Right cardiac atrium (tissue), 5 donors: ENCODE measurements at regions not wholly inside any gene's neighbourhood (a gene's known extent, or its start where the extent isn't known, plus 50 kb on each side); places are given as distances from the start of the nearest gene placed in this dataset.

ENCODE experiments used
- ATAC-seq, 2 donors: fragments of 200-7000 bp; cut with Tn5 transposase; one replicate each; pipeline versions ENCODE4 v1.8.0 to v1.9.1; 2020; ENCODE audit warnings: moderate library complexity in 2 of 2, mild to moderate bottlenecking in 1 of 2
- DNase-seq, 3 donors: peaks; one replicate each; pipeline ENCODE4 v3.0.0-alpha.2; 2020
- H3K27ac ChIP-seq: one replicate; pipeline ENCODE4 v1.5.1; 2013; ENCODE audit warnings: mild to moderate bottlenecking, low read length, control low read depth, moderate library complexity
- H3K27me3 ChIP-seq: one replicate; pipeline ENCODE4 v1.6.1; 2013; ENCODE audit not compliant: control insufficient read depth, insufficient read depth
- H3K4me1 ChIP-seq: one replicate; pipeline ENCODE4 v1.6.1; 2013; ENCODE audit warnings: low read length; ENCODE audit not compliant: control insufficient read depth, insufficient read depth
- H3K4me3 ChIP-seq: one replicate; pipeline ENCODE4 v1.5.1; 2013; ENCODE audit warnings: low read length, control low read depth
- H3K9me3 ChIP-seq: one replicate; pipeline ENCODE4 v1.6.1; 2013; ENCODE audit warnings: low read length; ENCODE audit not compliant: control insufficient read depth
- WGBS: extraction: QIAGEN DNeasy Blood & Tissue Kit; methylation state at CpG from one replicate; pipeline ENCODE4 v1.1.7; 2013; 5-methylcytosine and 5-hydroxymethylcytosine counted together
- intact Hi-C, 4 donors: fragments of 100-400 bp; cut with DNase I; formaldehyde crosslinking; loops; one replicate each; pipeline versions ENCODE4 v1.11.0 to v1.14.0; 2022 to 2023
- donor health status: healthy with polysubstance abuse.
- donor health status: DM: no; HTN: yes; CAD: no.
- donor health status: DM: no; HTN: no; CAD: no.
- donor health status: DM: no; HTN: yes; CAD: no; lungs with severe emphysema.
- donor health status: DM: yes; HTN: yes; CAD: no.

DNA sequence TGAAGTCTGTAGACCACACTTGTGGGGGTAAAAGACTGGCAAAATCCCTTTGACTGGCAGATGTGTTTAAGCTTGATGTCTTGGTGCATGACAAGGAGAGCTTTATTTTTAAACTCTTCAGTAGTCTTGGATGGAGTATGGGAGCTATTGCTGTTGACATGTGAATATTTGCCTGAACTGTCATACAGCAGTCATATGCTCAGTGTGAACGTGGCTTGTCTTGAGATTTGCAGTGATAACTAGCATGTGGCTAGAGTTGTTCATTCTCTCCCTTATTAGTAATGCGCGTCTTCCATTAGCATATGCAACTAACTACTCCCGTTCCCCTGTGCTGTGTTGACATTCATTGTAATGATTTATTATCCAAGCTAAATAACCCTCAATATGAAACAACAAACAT lies 523.6 kb upstream of the WWC1 start:
- DNase-seq: no peak
- Histone ChIP-seq H3K4me1 (no peaks in the 10 kb centered on the region), H3K4me3 (no peak overlapping the region), H3K27ac (no peak overlapping the region), H3K27me3 (no peaks in the 10 kb centered on the region), H3K9me3 (no peaks in the 10 kb centered on the region)
- 66% methylated on average over 4 of the region's 4 CpGs for WGBS
- intact Hi-C loops: no loop called here
- ATAC-seq: no peak

GRCh38 chr5:167769846-167770413 lies 521.5 kb upstream of the WWC1 start:
- 89% methylated on average over 2 of the region's 2 CpGs for WGBS
- DNase-seq (no peak), ATAC-seq (no peak)
- Histone ChIP-seq H3K4me3 (no peak overlapping the region), H3K9me3 (no peaks in the 10 kb centered on the region), H3K27me3 (no peaks in the 10 kb centered on the region), H3K27ac (no peak overlapping the region), H3K4me1 (no peaks in the 10 kb centered on the region)
- intact Hi-C loops: no loop called here

DNA sequence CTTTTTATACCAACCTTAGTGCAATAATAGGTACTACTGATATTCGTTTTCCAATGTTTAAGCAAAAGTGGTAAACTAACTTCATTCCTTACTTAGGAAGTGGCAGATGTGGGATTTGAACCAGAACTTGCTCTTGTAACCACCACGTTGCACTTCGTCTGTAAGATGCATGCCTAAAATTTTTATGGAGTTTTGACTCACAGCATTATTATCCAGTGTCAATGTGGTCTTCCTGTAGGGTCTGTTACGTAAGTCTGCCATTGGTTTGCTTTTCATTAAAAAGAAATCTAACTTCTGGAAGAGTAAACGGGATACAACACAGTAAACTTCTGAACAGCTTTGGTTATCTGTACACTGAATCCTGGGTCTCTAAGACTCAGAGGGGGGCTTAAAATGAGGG lies 521.0 kb upstream of the WWC1 start:
- DNase-seq: no peak
- 78% methylated on average over 5 of the region's 5 CpGs for WGBS
- intact Hi-C loops: no loop called here
- ATAC-seq: no peak
- no peak overlapping the region for H3K4me3 ChIP-seq
- H3K27me3 ChIP-seq: no peaks in the 10 kb centered on the region
- no peak overlapping the region for H3K27ac ChIP-seq
- no peaks in the 10 kb centered on the region for H3K4me1 ChIP-seq
- H3K9me3 ChIP-seq: no peaks in the 10 kb centered on the region

DNA sequence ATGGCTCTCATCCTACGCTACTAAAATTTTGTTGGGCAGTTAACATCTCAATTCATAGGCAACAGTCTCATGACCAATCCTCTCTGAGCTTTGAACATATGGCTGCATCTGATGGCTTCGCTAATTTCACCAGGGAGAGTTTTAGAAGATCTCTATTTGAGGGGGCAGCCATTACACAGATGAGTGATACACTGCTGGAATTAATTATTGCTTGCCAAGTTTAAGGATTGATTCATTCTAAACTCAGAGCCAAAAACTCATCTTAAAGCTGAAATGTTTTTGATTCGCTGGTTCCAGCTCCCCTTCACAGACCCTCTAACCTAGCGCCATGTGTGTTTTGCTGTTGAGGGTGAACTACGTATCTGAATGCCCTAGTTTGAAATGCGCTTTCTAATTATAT lies 519.9 kb upstream of the WWC1 start:
- H3K9me3 ChIP-seq: no peaks in the 10 kb centered on the region
- 91% methylated on average over 6 of the region's 6 CpGs for WGBS
- no peak for DNase-seq
- H3K4me3 ChIP-seq: no peak overlapping the region
- ATAC-seq: no peak
- H3K4me1 ChIP-seq: no peaks in the 10 kb centered on the region
- intact Hi-C loops: no loop called here
- H3K27ac ChIP-seq: no peak overlapping the region
- H3K27me3 ChIP-seq: no peaks in the 10 kb centered on the region

DNA sequence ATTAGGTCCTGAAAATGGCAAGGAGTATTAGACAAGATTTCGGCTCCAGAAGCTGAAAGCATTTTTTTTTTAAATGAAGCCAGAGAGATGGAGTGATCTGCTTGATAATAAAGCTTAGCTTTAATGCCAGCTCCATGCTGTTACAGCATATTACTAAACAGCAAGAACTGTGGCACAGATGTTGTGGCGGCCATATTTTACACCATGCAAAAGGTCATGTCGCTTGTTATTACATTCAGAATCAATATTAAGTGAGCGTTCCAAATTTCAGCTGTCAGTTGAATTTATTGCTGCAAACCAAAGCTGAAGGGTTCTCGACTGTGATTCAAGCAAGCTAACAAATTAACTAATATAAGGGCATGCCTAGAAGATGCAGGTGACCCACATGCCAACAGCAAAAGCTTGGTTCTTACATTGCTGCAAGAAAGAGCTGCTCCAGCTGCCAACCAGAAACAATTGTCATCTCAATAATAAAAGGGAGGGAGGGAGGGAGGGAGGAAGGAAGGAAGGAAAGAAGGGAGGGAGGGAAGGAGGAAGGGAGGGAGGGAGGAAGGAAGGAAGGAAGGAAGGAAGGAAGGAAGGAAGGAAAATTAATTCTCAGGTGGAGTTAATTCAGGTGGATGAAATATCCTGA lies 517.7 kb upstream of the WWC1 start:
- no peak overlapping the region for H3K4me3 ChIP-seq
- no peaks in the 10 kb centered on the region for H3K4me1 ChIP-seq
- DNase-seq: no peak
- no peak for ATAC-seq
- WGBS: 93% methylated on average over 5 of the region's 5 CpGs
- H3K9me3 ChIP-seq: no peaks in the 10 kb centered on the region
- intact Hi-C loops: no loop called here
- H3K27ac ChIP-seq: no peak overlapping the region
- no peaks in the 10 kb centered on the region for H3K27me3 ChIP-seq

- Histone ChIP-seq H3K4me3 (no peak overlapping the region), H3K4me1 (no peaks in the 10 kb centered on the region), H3K9me3 (no peaks in the 10 kb centered on the region), H3K27ac (no peak overlapping the region), H3K27me3 (no peaks in the 10 kb centered on the region)
- WGBS: 67% methylated on average over 1 of the region's 1 CpG
- intact Hi-C loops: no loop called here
- DNase-seq: no peak
- ATAC-seq: no peak
These were observed 513.7 kb upstream of the WWC1 start for GRCh38 chr5:167777746-167778145.

DNA sequence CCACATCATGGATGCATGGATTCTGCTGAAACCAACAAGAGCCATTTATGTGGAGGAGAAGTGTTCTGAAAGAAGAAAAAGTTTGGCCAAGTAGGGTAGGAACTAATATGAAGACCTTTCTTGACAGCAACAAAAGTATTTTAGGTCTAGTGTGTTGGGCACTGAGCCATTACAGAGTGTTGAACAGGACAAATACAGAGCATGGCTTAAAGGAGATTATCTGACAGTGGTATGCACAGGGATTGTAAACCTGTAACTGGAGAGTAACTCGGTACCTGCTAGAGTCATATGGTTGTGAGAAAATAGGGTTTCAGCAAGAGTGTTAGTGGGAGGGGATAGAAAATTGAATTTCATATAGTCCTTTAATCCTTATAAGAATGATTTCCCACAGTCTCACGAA lies 513.2 kb upstream of the WWC1 start:
- WGBS: 71% methylated on average over 2 of the region's 2 CpGs
- ATAC-seq (no peak), DNase-seq (no peak)
- no peaks in the 10 kb centered on the region for H3K27me3 ChIP-seq
- H3K4me3 ChIP-seq: no peak overlapping the region
- no peaks in the 10 kb centered on the region for H3K9me3 ChIP-seq
- no peaks in the 10 kb centered on the region for H3K4me1 ChIP-seq
- H3K27ac ChIP-seq: no peak overlapping the region
- intact Hi-C loops: no loop called here

DNA sequence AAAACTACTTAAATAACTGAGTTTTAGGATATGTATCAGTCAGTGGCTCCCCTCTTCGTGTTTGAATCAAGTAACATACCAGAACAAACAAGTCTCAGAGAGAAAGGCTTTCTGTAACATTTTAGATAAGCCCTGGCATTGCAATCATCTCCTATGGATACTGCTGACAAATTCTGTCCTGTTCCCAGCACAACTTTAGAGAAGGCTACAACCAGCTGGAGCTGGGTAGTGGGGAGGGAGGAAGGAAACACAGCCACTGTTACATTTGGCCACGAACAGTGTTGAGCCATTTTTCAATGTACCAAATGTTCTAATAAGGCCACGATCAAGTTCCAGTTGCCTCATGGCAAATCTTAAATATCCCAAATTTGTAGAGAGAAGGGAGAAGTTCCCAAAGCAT lies 511.8 kb upstream of the WWC1 start:
- Histone ChIP-seq H3K4me3 (no peak overlapping the region), H3K27ac (no peak overlapping the region), H3K9me3 (no peaks in the 10 kb centered on the region), H3K27me3 (no peaks in the 10 kb centered on the region), H3K4me1 (no peaks in the 10 kb centered on the region)
- DNase-seq (no peak), ATAC-seq (no peak)
- intact Hi-C loops: no loop called here
- 53% methylated on average over 3 of the region's 3 CpGs for WGBS

DNA sequence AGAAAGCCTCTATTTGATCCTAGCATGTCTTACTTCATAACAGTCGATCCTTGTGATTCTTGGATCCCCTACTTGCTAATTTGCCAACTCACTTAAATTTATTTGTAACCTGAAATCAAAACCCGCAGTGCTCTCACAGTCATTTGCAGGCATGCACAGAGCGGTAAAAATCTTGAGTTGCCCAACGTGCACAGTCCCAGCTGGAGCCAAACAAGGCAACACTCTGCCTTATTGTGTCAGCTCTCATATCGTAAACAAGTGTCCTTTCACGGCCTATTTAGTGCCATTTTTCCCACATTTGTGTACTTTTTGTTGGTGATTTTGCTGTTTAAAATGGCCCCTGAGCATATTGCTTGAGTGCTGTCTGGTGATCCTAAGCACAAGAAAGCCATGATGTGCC lies 511.3 kb upstream of the WWC1 start:
- Histone ChIP-seq H3K27ac (no peak overlapping the region), H3K27me3 (no peaks in the 10 kb centered on the region), H3K4me3 (no peak overlapping the region), H3K4me1 (no peaks in the 10 kb centered on the region), H3K9me3 (no peaks in the 10 kb centered on the region)
- intact Hi-C loops: no loop called here
- no peak for ATAC-seq
- 80% methylated on average over 6 of the region's 6 CpGs for WGBS
- no peak for DNase-seq

- Histone ChIP-seq H3K27ac (no peak overlapping the region), H3K27me3 (no peaks in the 10 kb centered on the region), H3K9me3 (no peaks in the 10 kb centered on the region), H3K4me1 (no peaks in the 10 kb centered on the region), H3K4me3 (no peak overlapping the region)
- DNase-seq (peak in 2 of 3 donors; percentile 31 to 40), ATAC-seq (peak in 1 of 2 donors; percentile 36)
- intact Hi-C loops: no loop called here
- 75% methylated on average over 9 of the region's 9 CpGs for WGBS
These were observed 508.2 kb upstream of the WWC1 start for GRCh38 chr5:167783145-167783817.

GRCh38 chr5:167785106-167785505 lies 506.3 kb upstream of the WWC1 start:
- no peak overlapping the region for H3K4me3 ChIP-seq
- ATAC-seq (no peak), DNase-seq (no peak)
- WGBS: 61% methylated on average over 2 of the region's 2 CpGs
- intact Hi-C loops: no loop called here
- no peaks in the 10 kb centered on the region for H3K9me3 ChIP-seq
- no peaks in the 10 kb centered on the region for H3K27me3 ChIP-seq
- H3K27ac ChIP-seq: no peak overlapping the region
- no peaks in the 10 kb centered on the region for H3K4me1 ChIP-seq
